Stimulated activated CD8-positive, alpha-beta memory T cell treated with anti-CD3 and anti-CD28 coated beads, Interleukin-15, amount 100 ng/mL, for 48 hours (primary cell): ENCODE measurements at regions not wholly inside any gene's neighbourhood (a gene's known extent, or its start where the extent isn't known, plus 50 kb on each side); places are given as distances from the start of the nearest gene placed in this dataset.

Source experiments
- DNase-seq, 2 donors: peaks; one replicate each; pipeline ENCODE4 v3.0.0-alpha.2; 2020; ENCODE audit warnings: low read depth in 2 of 2

- DNase-seq = no peak
Observed at GRCh38 chr6:138577151-138577915, 78.0 kb upstream of the NHSL1 start.

GRCh38 chr6:138580040-138580439 is 80.7 kb upstream of the NHSL1 start:
- no peak for DNase-seq

- no peak for DNase-seq
Observed at GRCh38 chr6:138580801-138581200, 81.5 kb upstream of the NHSL1 start.

- no peak for DNase-seq
Observed at GRCh38 chr6:138582573-138582972, 83.3 kb upstream of the NHSL1 start.

- no peak for DNase-seq
Observed at GRCh38 chr6:138586638-138587037, 87.3 kb upstream of the NHSL1 start.

GRCh38 chr6:138588805-138589434 is 89.6 kb upstream of the NHSL1 start:
- DNase-seq = peak; percentile 5 to 29

- DNase-seq = peak in 1 of 2 donors; percentile 13
Observed at GRCh38 chr6:138590796-138591709, 91.8 kb upstream of the NHSL1 start.

- DNase-seq = no peak
Observed at GRCh38 chr6:138592749-138593123, 93.4 kb upstream of the NHSL1 start.

GRCh38 chr6:138593124-138593877 is 94.0 kb upstream of the NHSL1 start:
- DNase-seq = peak; percentile 11 to 28

GRCh38 chr6:138593909-138594757 is 94.8 kb upstream of the NHSL1 start:
- no peak for DNase-seq

- no peak for DNase-seq
Observed at GRCh38 chr6:138594758-138595140, 95.5 kb upstream of the NHSL1 start.

- DNase-seq = no peak
Observed at GRCh38 chr6:138596126-138596525, 96.8 kb upstream of the NHSL1 start.

- DNase-seq = no peak
Observed at GRCh38 chr6:138596591-138596990, 97.3 kb upstream of the NHSL1 start.

- DNase-seq = no peak
Observed at GRCh38 chr6:138597336-138597735, 98.0 kb upstream of the NHSL1 start.

- DNase-seq = no peak
Observed at GRCh38 chr6:138598562-138599173, 99.4 kb upstream of the NHSL1 start.

- DNase-seq = no peak
Observed at GRCh38 chr6:138600261-138600660, 101.0 kb upstream of the NHSL1 start.

GRCh38 chr6:138600726-138601125 is 101.4 kb upstream of the NHSL1 start:
- no peak for DNase-seq

- no peak for DNase-seq
Observed at GRCh38 chr6:138601128-138601527, 101.8 kb upstream of the NHSL1 start.

- DNase-seq = no peak
Observed at GRCh38 chr6:138605958-138606357, 106.7 kb upstream of the NHSL1 start.
